ENCODE measurements at regions not wholly inside any gene's neighbourhood (a gene's known extent, or its start where the extent isn't known, plus 50 kb on each side); places are given as distances from the start of the nearest gene placed in this dataset.

- DNase-seq, result no peak
Observed at GRCh38 chr18:78849458-78849857, 130.2 kb upstream of the SALL3 start.

- no peak for DNase-seq
Observed at GRCh38 chr18:78853341-78853740, 126.3 kb upstream of the SALL3 start.

- no peak for DNase-seq
Observed at GRCh38 chr18:78855188-78855587, 124.4 kb upstream of the SALL3 start.

GRCh38 chr18:78856569-78857313 lies 122.9 kb upstream of the SALL3 start:
- DNase-seq, result no peak

- DNase-seq, result no peak
Observed at GRCh38 chr18:78857314-78858150, 122.1 kb upstream of the SALL3 start.

- no peak for DNase-seq
Observed at GRCh38 chr18:78859686-78860085, 119.9 kb upstream of the SALL3 start.

GRCh38 chr18:78860117-78860516 lies 119.5 kb upstream of the SALL3 start:
- no peak for DNase-seq

- no peak for DNase-seq
Observed at GRCh38 chr18:78861116-78861515, 118.5 kb upstream of the SALL3 start.

GRCh38 chr18:78861706-78862105 lies 117.9 kb upstream of the SALL3 start:
- no peak for DNase-seq

GRCh38 chr18:78862395-78862794 lies 117.2 kb upstream of the SALL3 start:
- no peak for DNase-seq

- DNase-seq, result no peak
Observed at GRCh38 chr18:78865056-78865598, 114.5 kb upstream of the SALL3 start.

GRCh38 chr18:78865771-78866310 lies 113.8 kb upstream of the SALL3 start:
- no peak for DNase-seq

GRCh38 chr18:78867131-78867530 lies 112.5 kb upstream of the SALL3 start:
- DNase-seq, result no peak

- no peak for DNase-seq
Observed at GRCh38 chr18:78868330-78869316, 111.0 kb upstream of the SALL3 start.

GRCh38 chr18:78871618-78872017 lies 108.0 kb upstream of the SALL3 start:
- DNase-seq, result no peak

GRCh38 chr18:78873926-78874500 lies 105.6 kb upstream of the SALL3 start:
- no peak for DNase-seq

GRCh38 chr18:78875016-78875777 lies 104.4 kb upstream of the SALL3 start:
- DNase-seq, result no peak

GRCh38 chr18:78875778-78876650 lies 103.6 kb upstream of the SALL3 start:
- no peak for DNase-seq

GRCh38 chr18:78876868-78877267 lies 102.8 kb upstream of the SALL3 start:
- no peak for DNase-seq

Data from renal pelvis (tissue), 1 donor.